Gastrocnemius medialis (tissue), 4 donors: ENCODE measurements at regions not wholly inside any gene's neighbourhood (a gene's known extent, or its start where the extent isn't known, plus 50 kb on each side); places are given as distances from the start of the nearest gene placed in this dataset.

Experiments used
- POLR2A ChIP-seq, 2 donors: fragments of 450-650 bp; IDR thresholded peaks; one replicate each; pipeline ENCODE4 v1.6.1; 2017; ENCODE audit warnings: antibody characterized with exemption in 2 of 2, mild to moderate bottlenecking in 2 of 2, moderate library complexity in 2 of 2
- TF ChIP-seq, protein P1 (sequence below), 5 experiments: fragments of 450-650 bp in 3 of 5; fragments of 200-600 bp in 2 of 5; sonication (generic) in 2 of 5; IDR thresholded peaks in 4 of 5; conservative IDR thresholded peaks in 1 of 5; 1 replicate in 4 of 5; 2 replicates in 1 of 5; pipeline ENCODE4 v1.5.1; 2016 to 2019; ENCODE audit warnings: antibody characterized with exemption in 5 of 5, mild to moderate bottlenecking in 3 of 5, moderate library complexity in 3 of 5

DNA sequence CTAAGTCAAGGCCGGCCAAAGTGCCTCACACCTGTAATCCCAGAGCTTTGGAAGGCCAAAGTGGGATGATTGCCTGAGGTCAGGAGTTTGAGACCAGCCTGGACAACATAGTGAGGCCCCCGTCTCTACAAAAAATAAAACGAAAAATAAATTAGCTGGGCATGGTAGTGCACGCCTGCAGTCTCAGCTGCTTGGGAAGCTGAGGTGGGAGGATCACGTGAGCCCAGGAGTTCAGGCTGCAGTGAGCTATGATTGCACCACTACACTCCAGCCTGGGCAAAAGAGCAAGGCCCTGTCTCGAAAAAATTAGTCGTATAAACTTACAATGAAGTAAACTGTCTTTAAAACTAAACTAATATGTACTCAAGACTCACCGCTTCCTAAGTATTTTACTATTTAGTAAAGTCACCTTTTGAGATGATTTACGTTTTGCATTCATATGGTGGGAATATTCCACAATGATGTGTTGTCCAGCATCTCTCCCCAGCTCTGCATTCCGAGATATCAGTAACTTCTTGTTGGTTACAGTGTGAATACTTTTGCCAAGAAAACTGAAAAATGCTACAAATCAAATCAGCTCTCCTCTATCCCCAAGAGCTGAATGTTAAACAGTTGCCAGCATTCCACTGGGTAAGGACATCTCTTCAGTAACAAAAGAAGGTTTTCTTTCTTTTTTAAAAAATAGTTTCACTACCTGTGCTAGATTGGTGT lies 84.9 kb upstream of the C21orf91 start:
- TF ChIP-seq, protein P1, sequence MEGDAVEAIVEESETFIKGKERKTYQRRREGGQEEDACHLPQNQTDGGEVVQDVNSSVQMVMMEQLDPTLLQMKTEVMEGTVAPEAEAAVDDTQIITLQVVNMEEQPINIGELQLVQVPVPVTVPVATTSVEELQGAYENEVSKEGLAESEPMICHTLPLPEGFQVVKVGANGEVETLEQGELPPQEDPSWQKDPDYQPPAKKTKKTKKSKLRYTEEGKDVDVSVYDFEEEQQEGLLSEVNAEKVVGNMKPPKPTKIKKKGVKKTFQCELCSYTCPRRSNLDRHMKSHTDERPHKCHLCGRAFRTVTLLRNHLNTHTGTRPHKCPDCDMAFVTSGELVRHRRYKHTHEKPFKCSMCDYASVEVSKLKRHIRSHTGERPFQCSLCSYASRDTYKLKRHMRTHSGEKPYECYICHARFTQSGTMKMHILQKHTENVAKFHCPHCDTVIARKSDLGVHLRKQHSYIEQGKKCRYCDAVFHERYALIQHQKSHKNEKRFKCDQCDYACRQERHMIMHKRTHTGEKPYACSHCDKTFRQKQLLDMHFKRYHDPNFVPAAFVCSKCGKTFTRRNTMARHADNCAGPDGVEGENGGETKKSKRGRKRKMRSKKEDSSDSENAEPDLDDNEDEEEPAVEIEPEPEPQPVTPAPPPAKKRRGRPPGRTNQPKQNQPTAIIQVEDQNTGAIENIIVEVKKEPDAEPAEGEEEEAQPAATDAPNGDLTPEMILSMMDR (IDR thresholded peaks at IDR 0.05 in 4 of 5, conservative IDR thresholded peaks at IDR 0.05 in 1 of 5) = no peak
- TF ChIP-seq POLR2A (IDR thresholded peaks at IDR 0.05) = no peak
